ENCODE measurements at regions not wholly inside any gene's neighbourhood (a gene's known extent, or its start where the extent isn't known, plus 50 kb on each side); places are given as distances from the start of the nearest gene placed in this dataset.

GRCh38 chr3:69500604-69501003 is 114.7 kb upstream of the FRMD4B start:
- no peak for TF ChIP-seq TAF1 (IDR thresholded peaks at IDR 0.05; ENCODE audit: borderline replicate concordance, low read depth, low read length)
- no peak for TF ChIP-seq POLR2A (IDR thresholded peaks at IDR 0.05; ENCODE audit: low read depth, low read length)

All from GM12892 (cell line).